Right lobe of liver (tissue), 6 donors: ENCODE measurements at regions not wholly inside any gene's neighbourhood (a gene's known extent, or its start where the extent isn't known, plus 50 kb on each side); places are given as distances from the start of the nearest gene placed in this dataset.

ENCODE experiments used
- ATAC-seq, 4 donors: fragments of 200-7000 bp; cut with Tn5 transposase; one replicate each; pipeline ENCODE4 v1.9.1; 2020; ENCODE audit warnings: mild to moderate bottlenecking in 4 of 4, moderate library complexity in 4 of 4
- DNase-seq, 3 donors: peaks; one replicate each; pipeline ENCODE4 v3.0.0-alpha.2; 2020
- H3K27ac ChIP-seq, 3 donors: fragments of 200-600 bp; one replicate each; pipeline ENCODE4 v1.8.0; 2022
- H3K27me3 ChIP-seq, 2 donors: fragments of 200-600 bp; one replicate each; pipeline ENCODE4 v1.8.0; 2022
- H3K36me3 ChIP-seq, 4 donors: fragments of 200-600 bp; sonication (generic) in 1 of 4; one replicate each; pipeline versions ENCODE4 v1.5.1 to v1.8.0; 2017 to 2022; ENCODE audit warnings: control low read depth in 1 of 4
- H3K4me1 ChIP-seq, 4 donors: fragments of 200-600 bp; sonication (generic) in 1 of 4; one replicate each; pipeline versions ENCODE4 v1.5.1 to v1.8.0; 2017 to 2022; ENCODE audit warnings: control low read depth in 1 of 4
- H3K4me3 ChIP-seq, 3 donors: fragments of 200-600 bp; one replicate each; pipeline ENCODE4 v1.8.0; 2022
- H3K9me3 ChIP-seq, 4 donors: fragments of 200-600 bp; sonication (generic) in 1 of 4; one replicate each; pipeline versions ENCODE4 v1.5.1 to v1.8.0; 2017 to 2022; ENCODE audit warnings: control low read depth in 1 of 4
- POLR2A ChIP-seq: fragments of 450-650 bp; IDR thresholded peaks from one replicate; pipeline ENCODE4 v1.6.1; 2017; ENCODE audit warnings: antibody characterized with exemption, mild to moderate bottlenecking
- WGBS: methylation state at CpG from one replicate; pipeline ENCODE4 v1.1.6; 2018; ENCODE audit warnings: low coverage, low lambda C conversion rate; ENCODE audit not compliant: insufficient coverage; ENCODE audit errors: missing lambda C conversion rate; 5-methylcytosine and 5-hydroxymethylcytosine counted together
- intact Hi-C, 2 donors: fragments of 100-400 bp; cut with DNase I; formaldehyde crosslinking; loops; one replicate each; pipeline versions ENCODE4 v1.11.2 to v1.14.1; 2022
- TF ChIP-seq, protein P1 (sequence below), 4 donors: fragments of 200-600 bp in 3 of 4; fragments of 450-650 bp in 1 of 4; IDR thresholded peaks; one replicate each; pipeline versions ENCODE4 v1.5.1 to v1.8.0; 2016 to 2022; ENCODE audit warnings: antibody characterized with exemption in 4 of 4, mild to moderate bottlenecking in 2 of 4
- donor health status: DM: no; HTN: yes; CAD: no.
- donor health status: DM: no; HTN: no; CAD: no.
- donor health status: DM: no; HTN: no; CAD: no.
- donor health status: DM: no; HTN: yes; CAD: no.
- donor health status: DM: no; HTN: yes; CAD: no.

DNA sequence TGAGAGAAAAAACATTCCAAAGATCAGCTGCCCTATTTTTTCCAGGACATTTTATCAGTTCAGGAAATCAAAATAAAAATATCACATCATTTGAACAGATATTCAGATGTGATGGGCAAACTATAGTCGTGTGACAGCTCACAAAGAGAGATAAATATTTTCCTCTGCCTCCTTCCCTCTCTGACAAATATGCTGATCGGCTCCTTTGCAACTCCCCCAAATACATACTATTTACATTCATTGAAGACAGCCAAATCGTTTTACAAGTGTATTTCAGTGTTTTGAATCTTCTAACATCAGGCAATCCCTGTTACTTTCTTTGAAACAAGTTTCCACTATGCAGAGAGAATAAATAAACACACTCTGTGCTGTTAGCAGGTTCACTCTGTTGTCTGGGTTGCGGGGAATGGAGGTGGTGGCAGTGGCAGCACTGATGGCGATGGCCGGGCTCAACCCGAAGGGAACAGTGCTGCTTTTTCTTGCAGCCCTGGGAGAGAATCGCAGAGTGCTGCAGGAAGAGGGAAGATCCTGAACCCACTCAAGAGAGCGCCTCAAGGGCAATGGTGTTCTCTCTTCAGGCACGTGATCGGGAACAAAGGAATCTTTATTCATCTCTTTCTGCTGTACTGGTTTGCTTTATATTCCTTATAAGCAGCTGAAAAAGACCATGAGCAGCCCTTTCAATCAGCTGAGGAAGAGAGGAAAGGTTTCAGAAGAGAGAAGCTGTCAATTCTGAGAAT, 142.5 kb downstream of the PHLDA1 start:
- WGBS, result 65% methylated on average over 10 of the region's 11 CpGs
- DNase-seq, result no peak
- TF ChIP-seq, protein P1, sequence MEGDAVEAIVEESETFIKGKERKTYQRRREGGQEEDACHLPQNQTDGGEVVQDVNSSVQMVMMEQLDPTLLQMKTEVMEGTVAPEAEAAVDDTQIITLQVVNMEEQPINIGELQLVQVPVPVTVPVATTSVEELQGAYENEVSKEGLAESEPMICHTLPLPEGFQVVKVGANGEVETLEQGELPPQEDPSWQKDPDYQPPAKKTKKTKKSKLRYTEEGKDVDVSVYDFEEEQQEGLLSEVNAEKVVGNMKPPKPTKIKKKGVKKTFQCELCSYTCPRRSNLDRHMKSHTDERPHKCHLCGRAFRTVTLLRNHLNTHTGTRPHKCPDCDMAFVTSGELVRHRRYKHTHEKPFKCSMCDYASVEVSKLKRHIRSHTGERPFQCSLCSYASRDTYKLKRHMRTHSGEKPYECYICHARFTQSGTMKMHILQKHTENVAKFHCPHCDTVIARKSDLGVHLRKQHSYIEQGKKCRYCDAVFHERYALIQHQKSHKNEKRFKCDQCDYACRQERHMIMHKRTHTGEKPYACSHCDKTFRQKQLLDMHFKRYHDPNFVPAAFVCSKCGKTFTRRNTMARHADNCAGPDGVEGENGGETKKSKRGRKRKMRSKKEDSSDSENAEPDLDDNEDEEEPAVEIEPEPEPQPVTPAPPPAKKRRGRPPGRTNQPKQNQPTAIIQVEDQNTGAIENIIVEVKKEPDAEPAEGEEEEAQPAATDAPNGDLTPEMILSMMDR (IDR thresholded peaks at IDR 0.05), result no peak
- no peak for TF ChIP-seq POLR2A
- no peak for ATAC-seq
- H3K27me3 ChIP-seq, result no peaks in the 10 kb centered on the region
- H3K36me3 ChIP-seq, result no peaks in the 10 kb centered on the region
- no peak overlapping the region for H3K4me3 ChIP-seq
- H3K27ac ChIP-seq, result no peak overlapping the region
- no peaks in the 10 kb centered on the region for H3K9me3 ChIP-seq
- H3K4me1 ChIP-seq, result no peaks in the 10 kb centered on the region
- intact Hi-C loops, result no loop called here

DNA sequence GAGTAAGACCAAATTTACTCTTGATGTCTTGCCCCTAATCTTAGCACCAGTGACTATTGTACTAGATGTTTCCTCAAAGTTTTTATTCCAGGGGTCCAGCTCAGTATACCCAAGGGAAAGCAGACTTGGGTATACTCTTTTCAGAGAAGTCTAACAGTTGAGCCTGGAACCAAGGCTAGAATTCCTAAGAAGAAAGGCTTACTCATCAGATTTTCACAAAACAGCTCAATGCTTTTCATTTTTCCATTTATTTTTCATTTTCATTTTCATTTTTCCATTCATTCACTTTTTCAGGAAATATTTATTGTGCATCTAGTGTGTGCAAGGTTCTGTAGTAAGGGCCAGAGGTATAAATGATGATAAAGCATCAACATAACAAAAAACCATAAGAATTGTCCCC, 143.2 kb downstream of the PHLDA1 start:
- ATAC-seq, result no peak
- H3K36me3 ChIP-seq, result no peaks in the 10 kb centered on the region

DNA sequence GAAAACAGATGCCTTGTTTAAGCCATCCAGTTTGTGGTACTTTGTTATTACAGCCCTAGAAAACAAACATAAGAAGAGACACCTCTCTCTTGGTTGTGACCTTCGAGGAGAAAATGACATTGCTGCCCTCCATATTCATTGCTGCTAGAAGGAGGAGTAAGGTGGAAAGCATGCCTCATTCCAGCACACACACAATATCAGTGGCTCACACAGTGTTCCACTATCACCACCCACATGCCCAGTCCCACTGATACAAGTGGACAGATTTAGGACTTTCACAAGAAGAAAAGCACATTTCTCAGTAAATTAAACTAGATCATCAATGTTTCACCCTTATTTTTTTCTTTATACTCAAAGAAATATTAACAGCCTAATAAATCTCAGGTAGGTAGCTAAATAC, 143.6 kb downstream of the PHLDA1 start:
- no peak for DNase-seq
- no peak for ATAC-seq
- TF ChIP-seq, protein P1 (IDR thresholded peaks at IDR 0.05), result no peak
- TF ChIP-seq POLR2A, result no peak
- Histone ChIP-seq H3K4me3 (no peak overlapping the region), H3K4me1 (no peaks in the 10 kb centered on the region), H3K27me3 (no peaks in the 10 kb centered on the region), H3K27ac (no peak overlapping the region), H3K36me3 (no peaks in the 10 kb centered on the region), H3K9me3 (no peaks in the 10 kb centered on the region)
- intact Hi-C loops, result no loop called here
- no CpG with 5 or more reads among the region's 1 CpG for WGBS

More for the DNA sequence above, 143.2 kb downstream of the PHLDA1 start:
- no peaks in the 10 kb centered on the region for H3K9me3 ChIP-seq
- intact Hi-C loops, result no loop called here
- no peak overlapping the region for H3K4me3 ChIP-seq
- H3K4me1 ChIP-seq, result no peaks in the 10 kb centered on the region
- DNase-seq, result no peak
- TF ChIP-seq, protein P1 (IDR thresholded peaks at IDR 0.05), result no peak
- TF ChIP-seq POLR2A, result no peak
- H3K27ac ChIP-seq, result no peak overlapping the region
- no peaks in the 10 kb centered on the region for H3K27me3 ChIP-seq

DNA sequence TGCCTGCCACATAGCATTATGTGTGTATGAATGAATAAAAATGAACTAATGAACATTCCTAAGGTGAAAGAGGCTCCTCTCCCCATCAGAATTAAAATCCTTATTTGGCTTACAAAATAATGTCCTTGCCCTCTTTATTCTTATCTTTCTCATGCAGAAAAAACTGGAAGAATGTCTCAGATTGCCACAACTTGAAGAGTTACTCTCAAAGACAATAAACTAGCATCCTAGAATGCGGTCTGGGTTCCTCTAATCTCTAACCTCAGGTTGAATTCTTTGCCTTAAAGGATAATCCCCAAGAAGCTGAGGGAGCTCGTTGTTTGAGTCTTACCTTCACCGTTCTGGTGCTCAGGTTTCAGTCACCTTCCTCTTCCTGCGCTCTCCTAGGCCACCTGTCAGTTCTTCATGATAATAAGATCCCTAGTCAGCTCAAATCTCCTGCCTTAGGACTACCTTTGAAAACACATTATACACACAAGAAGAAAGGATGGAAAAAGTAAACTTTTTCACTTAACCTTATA, 147.1 kb downstream of the PHLDA1 start:
- 80% methylated on average over 4 of the region's 4 CpGs for WGBS
- TF ChIP-seq, protein P1 (IDR thresholded peaks at IDR 0.05), result no peak
- TF ChIP-seq POLR2A, result no peak
- H3K4me1 ChIP-seq, result no peaks in the 10 kb centered on the region

More for the DNA sequence above, 147.1 kb downstream of the PHLDA1 start:
- intact Hi-C loops, result no loop called here
- ATAC-seq, result no peak
- Histone ChIP-seq H3K27me3 (no peaks in the 10 kb centered on the region), H3K27ac (no peak overlapping the region), H3K4me3 (no peak overlapping the region), H3K36me3 (no peaks in the 10 kb centered on the region), H3K9me3 (no peaks in the 10 kb centered on the region)
- DNase-seq, result no peak
